Ectodermal cell (in vitro differentiated cells): ENCODE measurements at regions not wholly inside any gene's neighbourhood (a gene's known extent, or its start where the extent isn't known, plus 50 kb on each side); places are given as distances from the start of the nearest gene placed in this dataset.
A peak's percentile ranks its signal among the peaks of the same experiment; 100 is the strongest.

Experiments
- H3K27ac ChIP-seq: 2 replicates; pipeline ENCODE4 v1.7.0; 2013; ENCODE audit warnings: mild to moderate bottlenecking, low read depth, low read length; ENCODE audit not compliant: insufficient read depth, poor library complexity, severe bottlenecking
- H3K27me3 ChIP-seq: 2 replicates; pipeline ENCODE4 v1.7.0; 2013; ENCODE audit warnings: mild to moderate bottlenecking, low read length; ENCODE audit not compliant: insufficient read depth, control insufficient read depth, poor library complexity, severe bottlenecking
- H3K36me3 ChIP-seq: one replicate; pipeline ENCODE4 v1.7.0; 2013; ENCODE audit warnings: low read length; ENCODE audit not compliant: control insufficient read depth, insufficient read depth
- H3K4me1 ChIP-seq: one replicate; pipeline ENCODE4 v1.7.0; 2013; ENCODE audit warnings: low read length; ENCODE audit not compliant: control insufficient read depth, insufficient read depth
- H3K4me3 ChIP-seq: 2 replicates; pipeline ENCODE4 v1.7.0; 2013; ENCODE audit warnings: low read depth, low read length, control low read depth; ENCODE audit not compliant: insufficient read depth
- H3K9me3 ChIP-seq: 2 replicates; pipeline ENCODE4 v1.7.0; 2013; ENCODE audit warnings: mild to moderate bottlenecking, low read length, moderate library complexity; ENCODE audit not compliant: control insufficient read depth
- WGBS, 2 experiments: methylation state at CpG; one replicate each; pipeline ENCODE4 v1.1.7; 2013; ENCODE audit warnings: missing lambda C conversion rate in 2 of 2; 5-methylcytosine and 5-hydroxymethylcytosine counted together

- 1 to 2% methylated on average over 37 to 54 of the region's 54 CpGs for WGBS, 2 experiments
- H3K27ac ChIP-seq = no peak overlapping the region
- peaks cover 17% of the 10 kb centered on the region for H3K4me1 ChIP-seq
- H3K36me3 ChIP-seq = no peaks in the 10 kb centered on the region
- H3K9me3 ChIP-seq = no peaks in the 10 kb centered on the region
- H3K4me3 ChIP-seq = peak overlapping the region; percentile 31
- peaks cover 42% of the 10 kb centered on the region for H3K27me3 ChIP-seq
Measured at GRCh38 chr16:85168732-85169256, 56.5 kb upstream of the CIBAR2 start.

- H3K36me3 ChIP-seq = no peaks in the 10 kb centered on the region
- H3K27ac ChIP-seq = no peak overlapping the region
- H3K9me3 ChIP-seq = no peaks in the 10 kb centered on the region
- H3K4me3 ChIP-seq = peak overlapping the region; percentile 39
- H3K4me1 ChIP-seq = peaks cover 21% of the 10 kb centered on the region
- H3K27me3 ChIP-seq = peaks cover 42% of the 10 kb centered on the region
- WGBS, 2 experiments = 0 to 1% methylated on average over 125 of the region's 125 CpGs
Measured at GRCh38 chr16:85169333-85170065, 57.2 kb upstream of the CIBAR2 start.

- 11 to 12% methylated on average over 38 of the region's 38 CpGs for WGBS, 2 experiments
- no peaks in the 10 kb centered on the region for H3K9me3 ChIP-seq
- peak overlapping the region; percentile 39 for H3K4me3 ChIP-seq
- H3K36me3 ChIP-seq = no peaks in the 10 kb centered on the region
- peaks cover 26% of the 10 kb centered on the region for H3K4me1 ChIP-seq
- H3K27me3 ChIP-seq = peaks cover 42% of the 10 kb centered on the region
- H3K27ac ChIP-seq = no peak overlapping the region
Measured at GRCh38 chr16:85170066-85170491, 57.8 kb upstream of the CIBAR2 start.

GRCh38 chr16:85170590-85171003, 58.3 kb upstream of the CIBAR2 start:
- Histone ChIP-seq H3K9me3 (no peaks in the 10 kb centered on the region), H3K4me1 (peaks cover 29% of the 10 kb centered on the region), H3K4me3 (peak overlapping the region; percentile 39), H3K36me3 (no peaks in the 10 kb centered on the region), H3K27ac (no peak overlapping the region), H3K27me3 (peaks cover 42% of the 10 kb centered on the region)
- 83 to 85% methylated on average over 23 of the region's 23 CpGs for WGBS, 2 experiments

GRCh38 chr16:85171004-85171758, 58.9 kb upstream of the CIBAR2 start:
- Histone ChIP-seq H3K27ac (no peak overlapping the region), H3K27me3 (peaks cover 42% of the 10 kb centered on the region), H3K4me3 (no peak overlapping the region), H3K4me1 (peaks cover 31% of the 10 kb centered on the region), H3K36me3 (no peaks in the 10 kb centered on the region), H3K9me3 (no peaks in the 10 kb centered on the region)
- 94 to 95% methylated on average over 44 of the region's 44 CpGs for WGBS, 2 experiments

GRCh38 chr16:85171759-85172454, 59.6 kb upstream of the CIBAR2 start:
- Histone ChIP-seq H3K9me3 (no peaks in the 10 kb centered on the region), H3K4me3 (peak overlapping the region; percentile 14), H3K27ac (no peak overlapping the region), H3K27me3 (peaks cover 42% of the 10 kb centered on the region), H3K36me3 (no peaks in the 10 kb centered on the region), H3K4me1 (peaks cover 34% of the 10 kb centered on the region)
- 86 to 88% methylated on average over 21 of the region's 21 CpGs for WGBS, 2 experiments

GRCh38 chr16:85172455-85173145, 60.3 kb upstream of the CIBAR2 start:
- H3K4me1 ChIP-seq = peaks cover 34% of the 10 kb centered on the region
- H3K36me3 ChIP-seq = no peaks in the 10 kb centered on the region
- H3K27me3 ChIP-seq = peaks cover 42% of the 10 kb centered on the region
- WGBS, 2 experiments = 53 to 55% methylated on average over 28 of the region's 28 CpGs
- no peaks in the 10 kb centered on the region for H3K9me3 ChIP-seq
- peak overlapping the region; percentile 14 for H3K4me3 ChIP-seq
- H3K27ac ChIP-seq = no peak overlapping the region

- WGBS, 2 experiments = 86 to 89% methylated on average over 14 of the region's 14 CpGs
- peaks cover 39% of the 10 kb centered on the region for H3K27me3 ChIP-seq
- no peaks in the 10 kb centered on the region for H3K9me3 ChIP-seq
- H3K27ac ChIP-seq = no peak overlapping the region
- H3K4me1 ChIP-seq = peaks cover 34% of the 10 kb centered on the region
- H3K4me3 ChIP-seq = no peak overlapping the region
- H3K36me3 ChIP-seq = no peaks in the 10 kb centered on the region
Measured at GRCh38 chr16:85173146-85173980, 61.1 kb upstream of the CIBAR2 start.
